SK-N-SH (cell line): ENCODE measurements at regions not wholly inside any gene's neighbourhood (a gene's known extent, or its start where the extent isn't known, plus 50 kb on each side); places are given as distances from the start of the nearest gene placed in this dataset.

Experiments
- CTCF ChIA-PET: fragments of 300-600, 350-600 bp; formaldehyde crosslinking; extraction: SDS; loops from one replicate; lab custom pipeline; 2021; lab: Yijun Ruan, JAX
- POLR2A ChIA-PET: fragments of 350-600 bp; sonication (Branson Sonifier 250); formaldehyde crosslinking; extraction: SDS; loops from one replicate; lab custom pipeline; 2020; ENCODE audit warnings: antibody characterized with exemption, inconsistent platforms; lab: Yijun Ruan, JAX
- DNase-seq: peaks from one replicate; pipeline ENCODE4 v3.0.0; 2012
- H2AFZ ChIP-seq: fragments of 200-600 bp; sonication (generic); 2 replicates; pipeline ENCODE4 v1.8.1; 2016; ENCODE audit warnings: antibody characterized with exemption, mild to moderate bottlenecking, low read depth
- H3F3A ChIP-seq: fragments of 200-600 bp; sonication (generic); replicated peaks from 2 replicates; pipeline ENCODE3; 2016; ENCODE audit warnings: antibody characterized with exemption, mild to moderate bottlenecking; ENCODE audit not compliant: insufficient read depth
- H3K27ac ChIP-seq, 2 experiments: fragments of 200-500 bp in 1 of 2; fragments of 200-600 bp in 1 of 2; sonication (Bioruptor generic) in 1 of 2; sonication (generic), shearing (Covaris generic) in 1 of 2; 2 replicates each; pipeline versions ENCODE4 v1.5.1 to v1.6.1; 2014 to 2016; ENCODE audit warnings: low read depth in 2 of 2, inconsistent platforms in 1 of 2, low read length in 1 of 2, mild to moderate bottlenecking in 1 of 2, mixed read lengths in 1 of 2
- H3K27me3 ChIP-seq: fragments of 200-600 bp; sonication (generic), shearing (Covaris generic); 2 replicates; pipeline ENCODE4 v1.6.1; 2016; ENCODE audit warnings: mixed run types; ENCODE audit not compliant: insufficient read depth
- H3K36me3 ChIP-seq, 2 experiments: fragments of 200-500 bp in 1 of 2; fragments of 200-600 bp in 1 of 2; sonication (Bioruptor generic) in 1 of 2; sonication (generic) in 1 of 2; replicated peaks in 1 of 2; 2 replicates each; pipeline versions ENCODE3 to v1.5.1; 2014 to 2016; ENCODE audit warnings: low read length in 1 of 2, mild to moderate bottlenecking in 1 of 2; ENCODE audit not compliant: insufficient read depth in 2 of 2, control insufficient read depth in 1 of 2
- H3K4me1 ChIP-seq, 2 experiments: fragments of 200-500 bp in 1 of 2; fragments of 200-600 bp in 1 of 2; sonication (Bioruptor generic) in 1 of 2; sonication (generic), shearing (Covaris generic) in 1 of 2; 2 replicates each; pipeline versions ENCODE4 v1.5.1 to v1.6.1; 2014 to 2016; ENCODE audit warnings: low read depth in 1 of 2, low read length in 1 of 2, mixed run types in 1 of 2; ENCODE audit not compliant: insufficient read depth in 2 of 2, control insufficient read depth in 1 of 2
- H3K4me2 ChIP-seq: fragments of 200-600 bp; sonication (generic), shearing (Covaris generic); 2 replicates; pipeline ENCODE4 v1.6.1; 2017; ENCODE audit warnings: mixed run types
- H3K4me3 ChIP-seq, 2 experiments: fragments of 200-500 bp in 1 of 2; fragments of 200-600 bp in 1 of 2; sonication (Bioruptor generic) in 1 of 2; sonication (generic), shearing (Covaris generic) in 1 of 2; 2 replicates each; pipeline versions ENCODE4 v1.5.1 to v1.8.1; 2014 to 2016; ENCODE audit warnings: low read depth in 2 of 2, inconsistent platforms in 1 of 2, low read length in 1 of 2, mild to moderate bottlenecking in 1 of 2, mixed read lengths in 1 of 2, moderate library complexity in 1 of 2
- H3K79me2 ChIP-seq: fragments of 200-600 bp; sonication (generic); 2 replicates; pipeline ENCODE4 v1.8.1; 2017; ENCODE audit warnings: mild to moderate bottlenecking; ENCODE audit not compliant: insufficient read depth
- H3K9ac ChIP-seq: fragments of 200-600 bp; sonication (generic); 2 replicates; pipeline ENCODE4 v1.6.1; 2017; ENCODE audit warnings: mixed run types
- H3K9me2 ChIP-seq: fragments of 200-600 bp; sonication (generic); 2 replicates; pipeline ENCODE4 v1.6.1; 2017; ENCODE audit warnings: mixed run types
- H3K9me3 ChIP-seq: fragments of 200-600 bp; sonication (generic); 2 replicates; pipeline ENCODE4 v1.6.1; 2017; ENCODE audit warnings: mixed run types, mild to moderate bottlenecking, moderate library complexity
- H4K20me1 ChIP-seq: fragments of 200-600 bp; sonication (generic); 2 replicates; pipeline ENCODE4 v1.6.1; 2017; ENCODE audit warnings: mild to moderate bottlenecking, mixed run types; ENCODE audit not compliant: insufficient read depth
- FOXJ3 ChIP-seq: sonication (generic); formaldehyde crosslinking; IDR thresholded peaks from 2 replicates; pipeline ENCODE4 v1.5.1; 2020; ENCODE audit warnings: mild to moderate bottlenecking, missing genetic modification reagents
- GATA2 ChIP-seq: sonication (generic); formaldehyde crosslinking; IDR thresholded peaks from 2 replicates; pipeline ENCODE4 v1.5.0; 2020; ENCODE audit warnings: mild to moderate bottlenecking, missing genetic modification reagents
- MEF2A ChIP-seq: IDR thresholded peaks from 2 replicates; pipeline ENCODE4 v1.4.0; 2012; ENCODE audit warnings: low read depth, borderline replicate concordance
- NRF1 ChIP-seq: IDR thresholded peaks from 2 replicates; pipeline ENCODE4 v1.6.1; 2012; ENCODE audit warnings: low read depth, mild to moderate bottlenecking, low read length
- POLR2AphosphoS5 ChIP-seq: IDR thresholded peaks from 2 replicates; pipeline ENCODE4 v1.6.1; 2012; ENCODE audit warnings: low read depth, low read length
- RAD21 ChIP-seq: IDR thresholded peaks from 2 replicates; pipeline ENCODE4 v1.6.1; 2012; ENCODE audit warnings: mild to moderate bottlenecking, low read length
- RCOR1 ChIP-seq: fragments of 150-350 bp; IDR thresholded peaks from 2 replicates; pipeline ENCODE4 v1.6.1; 2017; ENCODE audit warnings: antibody characterized with exemption, low read length
- RXRA ChIP-seq: IDR thresholded peaks from 2 replicates; pipeline ENCODE4 v1.4.0; 2012; ENCODE audit warnings: low read depth, mild to moderate bottlenecking, borderline replicate concordance
- SIN3A ChIP-seq: IDR thresholded peaks from 2 replicates; pipeline ENCODE4 v1.6.1; 2012; ENCODE audit warnings: low read depth, mild to moderate bottlenecking, low read length, moderate library complexity, borderline replicate concordance
- SMC3 ChIP-seq: IDR thresholded peaks from 2 replicates; pipeline ENCODE4 v1.6.1; 2012; ENCODE audit warnings: low read depth, low read length, improper control_type of control experiment
- TAF1 ChIP-seq: IDR thresholded peaks from 2 replicates; pipeline ENCODE4 v1.6.1; 2012; ENCODE audit warnings: low read depth, mild to moderate bottlenecking, low read length, moderate library complexity, borderline replicate concordance
- YY1 ChIP-seq: IDR thresholded peaks from 2 replicates; pipeline ENCODE4 v1.4.0; 2012; ENCODE audit warnings: low read depth, mild to moderate bottlenecking
- WGBS: methylation state at CpG from one replicate; pipeline ENCODE4 v1.1.6; 2017; ENCODE audit warnings: low lambda C conversion rate; 5-methylcytosine and 5-hydroxymethylcytosine counted together
- TF ChIP-seq, protein P1 (sequence below): fragments of 200-600 bp; sonication (generic); IDR thresholded peaks from 2 replicates; pipeline ENCODE4 v1.6.1; 2017; ENCODE audit warnings: antibody characterized with exemption, mild to moderate bottlenecking, moderate library complexity
- TF ChIP-seq, protein P2 (sequence below): IDR thresholded peaks from 2 replicates; pipeline ENCODE4 v1.6.1; 2012; ENCODE audit warnings: mild to moderate bottlenecking, low read depth, low read length, moderate library complexity
- TF ChIP-seq, protein P3 (sequence below): IDR thresholded peaks from 2 replicates; pipeline ENCODE4 v1.4.0; 2012; ENCODE audit warnings: low read depth, borderline replicate concordance
- TF ChIP-seq, protein P4 (sequence below): fragments of 150-350 bp; IDR thresholded peaks from 2 replicates; pipeline ENCODE4 v1.6.1; 2017; ENCODE audit warnings: antibody characterized with exemption, low read length, low read depth, borderline replicate concordance
- TF ChIP-seq, protein P5 (sequence below): IDR thresholded peaks from 2 replicates; pipeline ENCODE4 v1.4.0; 2012; ENCODE audit warnings: low read depth
- TF ChIP-seq, protein P6 (sequence below): fragments of 150-350 bp; IDR thresholded peaks from 2 replicates; pipeline ENCODE4 v1.6.1; 2016; ENCODE audit warnings: mild to moderate bottlenecking, low read depth, low read length

DNA sequence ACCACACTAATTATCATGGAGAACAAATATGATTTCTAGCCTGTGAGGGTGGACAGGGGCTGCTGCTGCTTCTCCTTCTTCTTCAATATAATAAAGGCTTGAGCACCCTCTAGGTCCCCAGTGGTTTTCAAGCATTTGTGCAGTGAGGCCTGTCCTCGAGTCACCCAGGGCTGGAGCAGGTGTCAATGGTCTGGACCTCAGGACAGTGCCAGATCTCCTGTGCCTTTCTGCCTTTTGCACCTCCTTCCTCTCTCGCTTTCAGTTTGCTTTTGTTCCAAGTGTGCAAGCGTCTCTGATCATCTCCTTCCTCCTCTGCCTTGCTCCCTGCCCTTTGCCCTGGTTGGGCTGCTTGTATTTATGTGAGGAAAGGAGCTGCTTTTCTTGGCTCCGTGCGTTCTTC, 152.2 kb upstream of the SYNDIG1 start:
- POLR2A ChIA-PET: no interaction called here
- 16% methylated on average over 5 of the region's 5 CpGs for WGBS
- no peak overlapping the region for H3K4me3 ChIP-seq
- no peaks in the 10 kb centered on the region for H3K4me1 ChIP-seq
- no peaks in the 10 kb centered on the region for H3K9me3 ChIP-seq
- H3F3A ChIP-seq: no peaks in the 10 kb centered on the region
- no peak for DNase-seq
- TF ChIP-seq FOXJ3 (CRISPR knock-in tag): no peak
- TF ChIP-seq RAD21: no peak
- no peak for TF ChIP-seq TAF1
- TF ChIP-seq SMC3: no peak
- no peak overlapping the region for H3K27ac ChIP-seq
- CTCF ChIA-PET: no interaction called here
- H4K20me1 ChIP-seq: no peaks in the 10 kb centered on the region
- no peak overlapping the region for H3K4me2 ChIP-seq
- no peaks in the 10 kb centered on the region for H3K79me2 ChIP-seq
- no peak overlapping the region for H3K9ac ChIP-seq
- no peaks in the 10 kb centered on the region for H3K36me3 ChIP-seq
- no peak overlapping the region for H2AFZ ChIP-seq
- H3K9me2 ChIP-seq: no peaks in the 10 kb centered on the region
- no peaks in the 10 kb centered on the region for H3K27me3 ChIP-seq

DNA sequence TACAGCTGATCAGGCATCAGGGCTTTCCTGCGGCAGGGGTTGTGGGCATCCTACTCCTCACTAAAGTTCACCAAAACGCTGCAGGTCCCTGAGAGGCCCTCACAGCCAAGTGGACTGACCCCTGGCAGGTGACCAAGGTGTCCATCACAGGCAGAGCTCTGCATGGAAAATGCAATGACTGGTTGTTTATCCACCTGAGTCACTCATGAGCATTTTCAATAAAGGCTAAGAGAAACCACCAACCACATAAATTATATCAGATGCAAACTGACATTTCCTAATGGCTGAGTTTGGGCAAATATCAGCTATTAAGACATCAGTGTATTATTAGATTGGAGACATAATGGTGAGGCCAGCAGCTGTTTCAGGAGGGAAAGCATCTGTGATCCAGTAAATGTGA, 152.7 kb upstream of the SYNDIG1 start:
- H3K9ac ChIP-seq: no peak overlapping the region
- H3K27me3 ChIP-seq: no peaks in the 10 kb centered on the region
- no peaks in the 10 kb centered on the region for H3K9me3 ChIP-seq
- ChIA-PET POLR2A (no interaction called here), CTCF (no interaction called here)
- no peak overlapping the region for H3K4me3 ChIP-seq
- no peaks in the 10 kb centered on the region for H3K36me3 ChIP-seq
- H3K79me2 ChIP-seq: no peaks in the 10 kb centered on the region
- no peaks in the 10 kb centered on the region for H3K9me2 ChIP-seq
- H3K27ac ChIP-seq: no peak overlapping the region
- DNase-seq: no peak
- 40% methylated on average over 2 of the region's 2 CpGs for WGBS
- H3K4me1 ChIP-seq: no peaks in the 10 kb centered on the region
- H3F3A ChIP-seq: no peaks in the 10 kb centered on the region
- H3K4me2 ChIP-seq: no peak overlapping the region
- no peak overlapping the region for H2AFZ ChIP-seq
- no peaks in the 10 kb centered on the region for H4K20me1 ChIP-seq
- TF ChIP-seq MEF2A: no peak
- TF ChIP-seq, protein P1, sequence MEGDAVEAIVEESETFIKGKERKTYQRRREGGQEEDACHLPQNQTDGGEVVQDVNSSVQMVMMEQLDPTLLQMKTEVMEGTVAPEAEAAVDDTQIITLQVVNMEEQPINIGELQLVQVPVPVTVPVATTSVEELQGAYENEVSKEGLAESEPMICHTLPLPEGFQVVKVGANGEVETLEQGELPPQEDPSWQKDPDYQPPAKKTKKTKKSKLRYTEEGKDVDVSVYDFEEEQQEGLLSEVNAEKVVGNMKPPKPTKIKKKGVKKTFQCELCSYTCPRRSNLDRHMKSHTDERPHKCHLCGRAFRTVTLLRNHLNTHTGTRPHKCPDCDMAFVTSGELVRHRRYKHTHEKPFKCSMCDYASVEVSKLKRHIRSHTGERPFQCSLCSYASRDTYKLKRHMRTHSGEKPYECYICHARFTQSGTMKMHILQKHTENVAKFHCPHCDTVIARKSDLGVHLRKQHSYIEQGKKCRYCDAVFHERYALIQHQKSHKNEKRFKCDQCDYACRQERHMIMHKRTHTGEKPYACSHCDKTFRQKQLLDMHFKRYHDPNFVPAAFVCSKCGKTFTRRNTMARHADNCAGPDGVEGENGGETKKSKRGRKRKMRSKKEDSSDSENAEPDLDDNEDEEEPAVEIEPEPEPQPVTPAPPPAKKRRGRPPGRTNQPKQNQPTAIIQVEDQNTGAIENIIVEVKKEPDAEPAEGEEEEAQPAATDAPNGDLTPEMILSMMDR: no peak
- TF ChIP-seq, protein P2, sequence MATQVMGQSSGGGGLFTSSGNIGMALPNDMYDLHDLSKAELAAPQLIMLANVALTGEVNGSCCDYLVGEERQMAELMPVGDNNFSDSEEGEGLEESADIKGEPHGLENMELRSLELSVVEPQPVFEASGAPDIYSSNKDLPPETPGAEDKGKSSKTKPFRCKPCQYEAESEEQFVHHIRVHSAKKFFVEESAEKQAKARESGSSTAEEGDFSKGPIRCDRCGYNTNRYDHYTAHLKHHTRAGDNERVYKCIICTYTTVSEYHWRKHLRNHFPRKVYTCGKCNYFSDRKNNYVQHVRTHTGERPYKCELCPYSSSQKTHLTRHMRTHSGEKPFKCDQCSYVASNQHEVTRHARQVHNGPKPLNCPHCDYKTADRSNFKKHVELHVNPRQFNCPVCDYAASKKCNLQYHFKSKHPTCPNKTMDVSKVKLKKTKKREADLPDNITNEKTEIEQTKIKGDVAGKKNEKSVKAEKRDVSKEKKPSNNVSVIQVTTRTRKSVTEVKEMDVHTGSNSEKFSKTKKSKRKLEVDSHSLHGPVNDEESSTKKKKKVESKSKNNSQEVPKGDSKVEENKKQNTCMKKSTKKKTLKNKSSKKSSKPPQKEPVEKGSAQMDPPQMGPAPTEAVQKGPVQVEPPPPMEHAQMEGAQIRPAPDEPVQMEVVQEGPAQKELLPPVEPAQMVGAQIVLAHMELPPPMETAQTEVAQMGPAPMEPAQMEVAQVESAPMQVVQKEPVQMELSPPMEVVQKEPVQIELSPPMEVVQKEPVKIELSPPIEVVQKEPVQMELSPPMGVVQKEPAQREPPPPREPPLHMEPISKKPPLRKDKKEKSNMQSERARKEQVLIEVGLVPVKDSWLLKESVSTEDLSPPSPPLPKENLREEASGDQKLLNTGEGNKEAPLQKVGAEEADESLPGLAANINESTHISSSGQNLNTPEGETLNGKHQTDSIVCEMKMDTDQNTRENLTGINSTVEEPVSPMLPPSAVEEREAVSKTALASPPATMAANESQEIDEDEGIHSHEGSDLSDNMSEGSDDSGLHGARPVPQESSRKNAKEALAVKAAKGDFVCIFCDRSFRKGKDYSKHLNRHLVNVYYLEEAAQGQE: no peak
- TF ChIP-seq, protein P3, sequence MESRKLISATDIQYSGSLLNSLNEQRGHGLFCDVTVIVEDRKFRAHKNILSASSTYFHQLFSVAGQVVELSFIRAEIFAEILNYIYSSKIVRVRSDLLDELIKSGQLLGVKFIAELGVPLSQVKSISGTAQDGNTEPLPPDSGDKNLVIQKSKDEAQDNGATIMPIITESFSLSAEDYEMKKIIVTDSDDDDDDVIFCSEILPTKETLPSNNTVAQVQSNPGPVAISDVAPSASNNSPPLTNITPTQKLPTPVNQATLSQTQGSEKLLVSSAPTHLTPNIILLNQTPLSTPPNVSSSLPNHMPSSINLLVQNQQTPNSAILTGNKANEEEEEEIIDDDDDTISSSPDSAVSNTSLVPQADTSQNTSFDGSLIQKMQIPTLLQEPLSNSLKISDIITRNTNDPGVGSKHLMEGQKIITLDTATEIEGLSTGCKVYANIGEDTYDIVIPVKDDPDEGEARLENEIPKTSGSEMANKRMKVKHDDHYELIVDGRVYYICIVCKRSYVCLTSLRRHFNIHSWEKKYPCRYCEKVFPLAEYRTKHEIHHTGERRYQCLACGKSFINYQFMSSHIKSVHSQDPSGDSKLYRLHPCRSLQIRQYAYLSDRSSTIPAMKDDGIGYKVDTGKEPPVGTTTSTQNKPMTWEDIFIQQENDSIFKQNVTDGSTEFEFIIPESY: no peak
- no peak for TF ChIP-seq POLR2AphosphoS5
- TF ChIP-seq RCOR1: no peak
- no peak for TF ChIP-seq NRF1
- TF ChIP-seq GATA2 (CRISPR knock-in tag): no peak
- TF ChIP-seq, protein P4, sequence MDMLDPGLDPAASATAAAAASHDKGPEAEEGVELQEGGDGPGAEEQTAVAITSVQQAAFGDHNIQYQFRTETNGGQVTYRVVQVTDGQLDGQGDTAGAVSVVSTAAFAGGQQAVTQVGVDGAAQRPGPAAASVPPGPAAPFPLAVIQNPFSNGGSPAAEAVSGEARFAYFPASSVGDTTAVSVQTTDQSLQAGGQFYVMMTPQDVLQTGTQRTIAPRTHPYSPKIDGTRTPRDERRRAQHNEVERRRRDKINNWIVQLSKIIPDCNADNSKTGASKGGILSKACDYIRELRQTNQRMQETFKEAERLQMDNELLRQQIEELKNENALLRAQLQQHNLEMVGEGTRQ: no peak
- TF ChIP-seq, protein P5, sequence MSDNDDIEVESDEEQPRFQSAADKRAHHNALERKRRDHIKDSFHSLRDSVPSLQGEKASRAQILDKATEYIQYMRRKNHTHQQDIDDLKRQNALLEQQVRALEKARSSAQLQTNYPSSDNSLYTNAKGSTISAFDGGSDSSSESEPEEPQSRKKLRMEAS: no peak
- TF ChIP-seq RXRA: no peak
- TF ChIP-seq TAF1: no peak
- TF ChIP-seq SIN3A: no peak
- TF ChIP-seq, protein P6, sequence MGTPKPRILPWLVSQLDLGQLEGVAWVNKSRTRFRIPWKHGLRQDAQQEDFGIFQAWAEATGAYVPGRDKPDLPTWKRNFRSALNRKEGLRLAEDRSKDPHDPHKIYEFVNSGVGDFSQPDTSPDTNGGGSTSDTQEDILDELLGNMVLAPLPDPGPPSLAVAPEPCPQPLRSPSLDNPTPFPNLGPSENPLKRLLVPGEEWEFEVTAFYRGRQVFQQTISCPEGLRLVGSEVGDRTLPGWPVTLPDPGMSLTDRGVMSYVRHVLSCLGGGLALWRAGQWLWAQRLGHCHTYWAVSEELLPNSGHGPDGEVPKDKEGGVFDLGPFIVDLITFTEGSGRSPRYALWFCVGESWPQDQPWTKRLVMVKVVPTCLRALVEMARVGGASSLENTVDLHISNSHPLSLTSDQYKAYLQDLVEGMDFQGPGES: no peak
- no peak for TF ChIP-seq YY1
